ENCODE measurements at regions not wholly inside any gene's neighbourhood (a gene's known extent, or its start where the extent isn't known, plus 50 kb on each side); places are given as distances from the start of the nearest gene placed in this dataset.

DNA sequence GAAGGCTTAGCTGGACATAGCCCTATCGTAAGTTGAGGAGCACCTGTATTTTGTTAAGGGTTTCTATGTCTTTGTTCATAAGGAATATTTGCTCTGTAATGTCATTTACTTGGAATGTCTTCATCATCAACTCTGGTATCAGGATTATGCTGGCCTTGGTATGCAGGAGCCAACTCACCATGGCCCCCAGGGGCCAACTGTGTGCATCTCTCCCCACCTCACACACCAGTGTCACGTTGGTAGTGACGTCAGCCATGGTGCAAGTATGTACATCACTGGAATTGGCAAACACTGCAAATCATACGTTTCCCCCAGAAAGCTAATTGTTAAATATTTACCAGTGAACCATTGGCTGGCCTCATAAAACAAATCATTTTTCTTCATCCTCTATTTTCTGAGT is 70.8 kb downstream of the YTHDF1 start:
- Histone ChIP-seq H3K4me1 (ENCODE audit: insufficient read depth, poor library complexity, severe bottlenecking) (no peaks in the 10 kb centered on the region), H3K27me3 (ENCODE audit: insufficient read depth, poor library complexity, severe bottlenecking) (peaks cover 22% of the 10 kb centered on the region), H3K9me3 (ENCODE audit: severe bottlenecking) (peaks cover 14% of the 10 kb centered on the region), H3K27ac (ENCODE audit: poor library complexity, severe bottlenecking) (no peak overlapping the region), H3K36me3 (ENCODE audit: low read depth) (no peaks in the 10 kb centered on the region), H3K4me3 (ENCODE audit: severe bottlenecking) (no peak overlapping the region)
- TF ChIP-seq, protein P1, sequence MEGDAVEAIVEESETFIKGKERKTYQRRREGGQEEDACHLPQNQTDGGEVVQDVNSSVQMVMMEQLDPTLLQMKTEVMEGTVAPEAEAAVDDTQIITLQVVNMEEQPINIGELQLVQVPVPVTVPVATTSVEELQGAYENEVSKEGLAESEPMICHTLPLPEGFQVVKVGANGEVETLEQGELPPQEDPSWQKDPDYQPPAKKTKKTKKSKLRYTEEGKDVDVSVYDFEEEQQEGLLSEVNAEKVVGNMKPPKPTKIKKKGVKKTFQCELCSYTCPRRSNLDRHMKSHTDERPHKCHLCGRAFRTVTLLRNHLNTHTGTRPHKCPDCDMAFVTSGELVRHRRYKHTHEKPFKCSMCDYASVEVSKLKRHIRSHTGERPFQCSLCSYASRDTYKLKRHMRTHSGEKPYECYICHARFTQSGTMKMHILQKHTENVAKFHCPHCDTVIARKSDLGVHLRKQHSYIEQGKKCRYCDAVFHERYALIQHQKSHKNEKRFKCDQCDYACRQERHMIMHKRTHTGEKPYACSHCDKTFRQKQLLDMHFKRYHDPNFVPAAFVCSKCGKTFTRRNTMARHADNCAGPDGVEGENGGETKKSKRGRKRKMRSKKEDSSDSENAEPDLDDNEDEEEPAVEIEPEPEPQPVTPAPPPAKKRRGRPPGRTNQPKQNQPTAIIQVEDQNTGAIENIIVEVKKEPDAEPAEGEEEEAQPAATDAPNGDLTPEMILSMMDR (IDR thresholded peaks at IDR 0.05; ENCODE audit: poor library complexity, severe bottlenecking) = no peak
- ATAC-seq (ENCODE audit: low read depth) (peak; percentile 38; the same call in 1 of the 3 replicates), DNase-seq (ENCODE audit: low spot score) (peak; percentile 62)

DNA sequence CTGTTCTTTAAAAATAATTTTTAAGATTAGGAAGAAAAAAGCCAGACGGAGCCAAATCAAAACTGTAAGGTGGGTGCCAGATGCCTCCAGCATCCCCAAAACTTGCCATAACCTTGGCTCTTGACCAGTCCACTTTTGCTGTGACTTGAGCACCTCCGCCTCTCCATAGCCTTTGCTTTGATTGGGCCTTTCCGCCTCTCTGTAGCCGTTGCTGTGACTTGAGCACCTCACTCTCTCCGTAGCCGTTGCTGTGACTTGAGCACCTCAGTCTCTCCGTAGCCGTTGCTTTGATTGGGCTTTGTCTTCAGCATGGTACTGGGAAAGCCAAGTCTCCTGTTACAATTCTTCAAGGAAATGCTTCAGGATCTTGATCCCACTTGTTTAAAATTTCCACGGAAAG is 73.0 kb downstream of the YTHDF1 start:
- Histone ChIP-seq H3K27ac (ENCODE audit: poor library complexity, severe bottlenecking) (no peak overlapping the region), H3K36me3 (ENCODE audit: low read depth) (no peaks in the 10 kb centered on the region), H3K4me3 (ENCODE audit: severe bottlenecking) (no peak overlapping the region), H3K27me3 (ENCODE audit: insufficient read depth, poor library complexity, severe bottlenecking) (peaks cover 34% of the 10 kb centered on the region), H3K9me3 (ENCODE audit: severe bottlenecking) (peaks cover 11% of the 10 kb centered on the region), H3K4me1 (ENCODE audit: insufficient read depth, poor library complexity, severe bottlenecking) (no peaks in the 10 kb centered on the region)
- TF ChIP-seq, protein P1 (IDR thresholded peaks at IDR 0.05; ENCODE audit: poor library complexity, severe bottlenecking) = no peak
- no peak for ATAC-seq (ENCODE audit: low read depth)
- DNase-seq (ENCODE audit: low spot score) = peak; percentile 61

GRCh38 chr20:63141531-63141930 is 74.4 kb downstream of the YTHDF1 start:
- no peaks in the 10 kb centered on the region for H3K4me1 ChIP-seq (ENCODE audit: insufficient read depth, poor library complexity, severe bottlenecking)
- H3K27me3 ChIP-seq (ENCODE audit: insufficient read depth, poor library complexity, severe bottlenecking) = peaks cover 41% of the 10 kb centered on the region
- DNase-seq (ENCODE audit: low spot score) (no peak), ATAC-seq (ENCODE audit: low read depth) (no peak)
- no peak overlapping the region for H3K27ac ChIP-seq (ENCODE audit: poor library complexity, severe bottlenecking)
- no peaks in the 10 kb centered on the region for H3K36me3 ChIP-seq (ENCODE audit: low read depth)
- TF ChIP-seq, protein P1 (IDR thresholded peaks at IDR 0.05; ENCODE audit: poor library complexity, severe bottlenecking) = no peak
- H3K4me3 ChIP-seq (ENCODE audit: severe bottlenecking) = no peak overlapping the region
- no peaks in the 10 kb centered on the region for H3K9me3 ChIP-seq (ENCODE audit: severe bottlenecking)

DNA sequence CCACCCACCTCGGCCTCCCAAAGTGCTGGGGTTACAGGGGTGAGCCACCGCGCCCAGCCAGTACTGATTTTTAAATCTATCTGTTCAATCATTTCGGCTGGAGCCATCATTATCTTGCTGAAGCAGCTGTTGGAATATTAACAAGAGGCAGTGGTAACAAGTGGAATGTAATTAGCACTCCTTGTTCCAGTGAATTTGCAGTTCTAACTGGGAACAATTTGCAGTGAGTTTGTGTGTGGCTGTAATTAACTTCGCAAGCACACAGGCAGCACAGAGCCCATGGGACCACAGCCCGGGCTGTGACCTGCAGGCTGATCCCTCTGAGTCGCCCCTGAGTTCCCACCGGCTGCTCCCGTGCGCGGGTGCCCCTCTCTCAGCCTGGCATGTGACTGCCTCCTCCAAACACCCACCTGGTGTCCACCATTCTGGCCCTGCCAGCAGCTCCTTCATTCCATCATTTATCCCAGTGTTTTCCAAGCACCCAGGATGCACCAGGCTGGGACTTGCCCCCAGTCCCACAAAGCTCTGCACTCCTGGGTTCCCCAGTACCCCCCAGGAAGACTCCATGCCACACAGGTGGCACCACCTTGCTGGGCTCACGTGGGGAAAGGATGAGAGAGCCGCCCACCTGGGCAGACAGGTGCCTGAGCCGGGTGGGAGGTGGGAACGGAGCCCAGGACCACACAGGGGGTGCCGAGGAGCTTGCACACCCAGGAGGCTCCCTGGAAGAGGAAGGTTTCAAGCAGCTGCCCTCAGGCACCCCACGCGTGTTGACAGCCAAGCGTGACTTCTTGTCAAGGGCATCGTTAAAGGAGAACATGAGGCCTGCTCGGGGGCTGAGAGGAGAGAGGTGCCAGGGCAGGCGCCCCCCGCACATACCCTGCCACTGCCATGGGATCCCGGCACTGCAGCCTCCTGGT is 75.2 kb downstream of the YTHDF1 start:
- no peak for ATAC-seq (ENCODE audit: low read depth)
- Histone ChIP-seq H3K4me1 (ENCODE audit: insufficient read depth, poor library complexity, severe bottlenecking) (no peaks in the 10 kb centered on the region), H3K27me3 (ENCODE audit: insufficient read depth, poor library complexity, severe bottlenecking) (peaks cover 41% of the 10 kb centered on the region)

More for the DNA sequence above, 75.2 kb downstream of the YTHDF1 start:
- TF ChIP-seq, protein P1 (IDR thresholded peaks at IDR 0.05; ENCODE audit: poor library complexity, severe bottlenecking) = no peak
- no peaks in the 10 kb centered on the region for H3K9me3 ChIP-seq (ENCODE audit: severe bottlenecking)
- DNase-seq (ENCODE audit: low spot score) = peak; percentile 76
- H3K4me3 ChIP-seq (ENCODE audit: severe bottlenecking) = no peak overlapping the region
- no peak overlapping the region for H3K27ac ChIP-seq (ENCODE audit: poor library complexity, severe bottlenecking)
- H3K36me3 ChIP-seq (ENCODE audit: low read depth) = no peaks in the 10 kb centered on the region
